Caki2 (cell line): ENCODE measurements at regions not wholly inside any gene's neighbourhood (a gene's known extent, or its start where the extent isn't known, plus 50 kb on each side); places are given as distances from the start of the nearest gene placed in this dataset.

Experiments used
- DNase-seq: peaks from one replicate; pipeline ENCODE4 v3.0.0-alpha.2; 2015; ENCODE audit warnings: low read depth
- in situ Hi-C: cut with HindIII; loops from 2 replicates; pipeline ENCODE4 v1.10.0; 2016; ENCODE audit warnings: low sequenced_read_pairs, low pct_unique_long_range_greater_than_20kb, mixed read lengths

GRCh38 chr17:53891726-53892125, 69.0 kb downstream of the KIF2B start:
- DNase-seq: no peak
- in situ Hi-C loops: no loop called here

GRCh38 chr17:53892222-53892621, 69.5 kb downstream of the KIF2B start:
- DNase-seq: no peak
- in situ Hi-C loops: no loop called here

- in situ Hi-C loops: no loop called here
- no peak for DNase-seq
These were observed 71.9 kb downstream of the KIF2B start for GRCh38 chr17:53894591-53894990.

DNA sequence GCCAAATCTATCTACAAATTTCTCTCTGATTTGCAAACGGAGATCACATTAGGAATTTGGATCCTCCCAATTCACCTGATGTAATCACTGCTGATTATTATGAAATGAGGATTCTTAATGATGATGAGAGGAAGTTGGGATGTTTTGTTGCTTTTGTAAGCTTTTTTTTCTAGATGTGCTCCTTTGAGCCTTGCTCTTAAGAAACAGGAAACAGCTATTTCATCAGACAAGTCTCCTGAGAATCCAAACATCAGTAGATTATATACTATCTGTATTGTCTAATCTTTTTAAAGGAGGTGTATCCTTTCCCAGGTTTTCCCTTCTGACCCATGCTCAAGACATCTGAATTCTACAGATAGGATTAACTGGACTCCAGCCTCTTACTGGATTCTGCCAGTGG, 73.3 kb downstream of the KIF2B start:
- DNase-seq: no peak
- in situ Hi-C loops: no loop called here

- DNase-seq: no peak
- in situ Hi-C loops: no loop called here
These were observed 78.2 kb downstream of the KIF2B start for GRCh38 chr17:53900951-53901350.

DNA sequence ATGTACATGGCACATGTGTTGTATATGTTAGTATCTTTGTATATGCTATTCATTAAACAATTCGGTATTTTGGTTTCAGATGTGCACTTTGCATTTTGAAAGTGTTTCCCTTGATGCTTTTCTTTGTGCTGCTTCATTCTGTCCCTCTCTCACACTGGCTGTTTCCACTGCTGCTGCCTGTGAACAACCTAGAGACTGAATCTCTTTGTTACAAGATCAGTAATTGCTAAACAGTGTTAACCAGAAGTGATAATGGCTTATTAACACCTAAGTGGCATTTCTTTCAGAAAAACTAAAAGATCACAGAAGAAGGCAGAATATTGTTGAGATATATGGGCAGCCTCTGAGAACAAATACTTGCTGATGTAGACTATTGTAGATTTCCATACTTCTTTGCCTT, 84.7 kb downstream of the KIF2B start:
- in situ Hi-C loops: no loop called here
- no peak for DNase-seq

- DNase-seq: no peak
- in situ Hi-C loops: no loop called here
These were observed 87.1 kb downstream of the KIF2B start for GRCh38 chr17:53909802-53910201.

DNA sequence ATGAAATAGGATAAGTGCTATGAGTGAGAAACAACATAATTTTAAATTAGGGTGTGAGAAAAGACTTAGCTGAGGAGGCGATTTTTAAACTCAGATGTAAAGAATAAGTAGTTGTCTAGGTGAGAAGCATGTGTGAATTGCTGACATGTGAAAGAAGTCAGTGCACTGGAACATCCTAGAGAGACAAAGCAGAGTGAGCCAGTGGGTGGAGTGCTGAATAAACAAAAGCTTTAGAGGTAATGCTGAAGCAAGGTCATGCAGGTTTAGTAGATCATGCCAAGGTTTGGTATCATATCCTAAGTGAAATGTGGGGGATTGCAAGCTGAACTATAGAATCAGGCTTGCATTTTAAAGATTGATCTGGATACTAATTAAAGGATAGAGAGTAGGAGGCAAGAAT, 89.4 kb downstream of the KIF2B start:
- in situ Hi-C loops: no loop called here
- DNase-seq: no peak

DNA sequence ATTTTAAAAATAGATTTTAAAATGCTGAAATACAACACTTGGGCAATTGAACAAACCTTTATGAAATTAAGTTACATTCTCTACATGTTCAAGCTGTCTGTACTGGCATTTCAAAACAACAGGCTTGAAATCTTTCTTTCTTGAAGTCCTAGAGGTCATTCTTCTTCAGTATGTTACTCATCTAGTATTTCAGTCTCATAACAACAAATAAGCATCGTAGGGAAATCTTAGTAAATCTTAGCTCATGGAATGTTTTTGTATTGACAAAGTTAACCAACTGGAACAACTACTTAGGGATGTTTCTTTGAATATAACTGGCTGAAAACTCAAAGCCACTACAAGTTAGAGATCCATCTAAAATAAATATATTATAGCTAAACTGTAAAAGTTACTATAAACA, 96.6 kb downstream of the KIF2B start:
- in situ Hi-C loops: no loop called here
- DNase-seq: no peak

- no peak for DNase-seq
- in situ Hi-C loops: no loop called here
These were observed 102.1 kb downstream of the KIF2B start for GRCh38 chr17:53924530-53925455.

DNA sequence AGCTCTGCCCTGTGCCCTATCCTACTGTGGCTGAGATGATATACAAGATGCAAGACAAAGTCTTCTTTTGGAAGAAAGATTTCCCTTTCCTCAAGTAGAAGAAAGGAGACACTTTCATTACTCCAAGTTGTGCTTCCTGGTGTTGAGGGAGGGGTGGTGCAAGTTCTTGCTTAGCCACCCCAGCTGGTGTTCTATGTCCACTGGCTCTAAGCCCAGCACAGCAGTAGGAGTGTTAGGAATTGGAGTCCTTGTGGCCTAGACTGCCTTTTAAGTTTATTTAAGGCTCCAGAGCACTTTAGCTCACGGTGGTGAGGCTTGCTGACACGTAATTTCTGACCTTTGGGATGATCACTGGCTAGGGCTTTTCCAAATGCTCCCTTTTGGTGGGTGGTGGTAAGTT, 109.7 kb downstream of the KIF2B start:
- no peak for DNase-seq
- in situ Hi-C loops: no loop called here

DNA sequence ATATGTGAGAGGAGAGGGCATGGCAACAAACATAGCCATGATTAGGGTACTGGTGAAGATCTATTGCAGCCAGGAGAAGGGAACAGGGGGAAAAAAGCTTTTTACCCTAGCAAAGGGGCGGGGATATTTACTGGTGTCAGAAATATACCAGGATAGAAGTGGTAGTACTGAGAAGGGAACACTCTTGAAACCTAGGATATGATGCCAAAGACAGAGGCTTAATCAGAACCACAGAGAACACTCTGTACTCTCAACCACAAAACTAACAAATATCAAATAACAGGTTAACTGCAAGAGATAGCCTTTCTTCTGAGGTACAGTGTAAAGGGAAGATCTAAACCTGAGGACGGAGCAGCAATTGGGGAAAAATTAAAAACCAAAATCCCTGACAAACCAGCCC, 112.2 kb downstream of the KIF2B start:
- no peak for DNase-seq
- in situ Hi-C loops: no loop called here

DNA sequence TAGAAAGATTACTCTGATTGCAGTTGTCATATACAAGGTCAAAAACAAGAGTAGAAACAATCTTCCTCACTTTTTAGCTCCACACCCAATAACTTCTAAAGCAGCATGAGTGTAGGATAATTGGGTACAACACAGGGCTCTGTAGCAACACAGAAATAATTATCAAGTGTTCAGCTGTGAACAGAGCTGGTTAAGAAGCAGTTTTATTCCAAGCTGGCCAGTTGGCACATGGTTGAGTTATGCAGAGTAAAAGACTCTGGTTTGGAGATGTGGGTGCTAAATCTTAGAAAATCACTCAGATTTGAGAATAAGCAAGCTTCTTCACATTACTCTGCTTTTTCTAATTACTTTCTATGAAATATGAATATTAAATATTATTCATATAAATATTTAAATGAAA, 118.5 kb downstream of the KIF2B start:
- DNase-seq: no peak
- in situ Hi-C loops: no loop called here

DNA sequence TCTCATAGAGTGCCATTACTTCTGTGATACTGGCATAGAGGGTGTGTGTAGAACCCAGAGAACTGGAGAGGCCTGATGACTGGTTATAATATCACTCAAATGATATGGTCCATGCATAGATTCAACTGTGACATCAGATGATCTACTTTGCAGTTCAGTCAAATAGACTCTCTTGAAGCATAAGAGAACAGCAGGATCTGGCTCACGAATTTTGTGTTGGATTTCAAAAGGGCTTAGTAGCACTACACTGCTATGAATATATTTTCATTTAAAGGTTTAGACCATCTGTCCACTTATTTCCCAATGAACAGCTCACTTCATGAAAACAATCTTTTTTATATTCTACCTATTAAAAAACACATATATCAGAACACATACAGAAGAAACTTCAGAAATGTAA, 119.7 kb downstream of the KIF2B start:
- in situ Hi-C loops: no loop called here
- DNase-seq: no peak

DNA sequence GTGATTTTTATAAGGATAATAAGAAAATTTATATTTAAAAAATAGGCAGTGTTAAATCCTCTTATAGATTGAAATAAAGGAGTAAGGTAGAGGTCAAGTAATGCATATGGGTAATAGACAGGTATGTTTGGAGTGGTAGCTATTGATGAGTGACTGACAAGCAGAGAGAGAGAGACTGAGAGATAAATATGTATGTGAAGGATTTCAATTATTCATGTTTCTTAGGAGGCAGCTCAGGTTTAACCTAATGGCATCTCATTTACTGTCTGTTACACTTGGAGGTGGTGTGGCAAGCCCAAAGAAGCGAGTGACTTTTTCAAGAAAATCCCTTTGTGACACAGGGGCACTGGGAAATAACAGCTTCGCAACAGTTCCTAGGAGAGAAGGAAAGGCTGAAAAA, 120.2 kb downstream of the KIF2B start:
- in situ Hi-C loops: no loop called here

GRCh38 chr17:53948323-53948722, 125.6 kb downstream of the KIF2B start:
- in situ Hi-C loops: no loop called here
- no peak for DNase-seq

More for the DNA sequence above, 120.2 kb downstream of the KIF2B start:
- DNase-seq: no peak

DNA sequence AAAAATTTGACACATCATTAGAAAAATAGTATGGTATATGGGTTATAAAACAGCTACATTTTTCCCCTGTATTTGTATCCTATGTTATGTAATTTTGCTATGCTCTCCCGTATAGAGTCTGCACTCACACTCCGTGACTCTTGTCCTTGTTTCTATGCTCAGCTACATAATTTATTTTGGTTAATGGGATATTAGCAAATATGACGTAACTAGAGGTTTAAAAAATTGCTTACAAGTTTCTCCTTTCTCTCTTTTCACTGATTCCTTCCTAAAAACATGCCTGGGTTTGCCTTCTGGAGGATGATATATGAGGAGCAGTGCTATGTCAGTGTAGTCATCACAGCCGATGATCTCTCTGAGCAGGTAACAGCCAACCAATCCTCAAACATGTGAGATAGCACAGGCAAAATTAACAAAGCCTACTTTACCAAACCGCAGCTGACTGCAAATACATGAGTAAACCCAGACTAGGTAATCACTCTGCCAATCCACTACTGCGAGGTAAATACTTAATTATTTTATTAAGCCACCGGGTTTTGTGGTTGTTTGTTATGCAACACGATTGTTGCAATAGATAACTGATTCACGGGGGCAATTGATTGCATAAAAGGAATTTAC, 126.9 kb downstream of the KIF2B start:
- no peak for DNase-seq
- in situ Hi-C loops: no loop called here

- in situ Hi-C loops: no loop called here
- no peak for DNase-seq
These were observed 127.6 kb downstream of the KIF2B start for GRCh38 chr17:53950207-53950857.

- no peak for DNase-seq
- in situ Hi-C loops: no loop called here
These were observed 128.1 kb downstream of the KIF2B start for GRCh38 chr17:53950858-53951250.
